Activated naive CD4-positive, alpha-beta T cell treated with anti-CD3 and anti-CD28 coated beads, Interleukin-2, amount 50 U/mL, for 16 hours (primary cell): ENCODE measurements at regions not wholly inside any gene's neighbourhood (a gene's known extent, or its start where the extent isn't known, plus 50 kb on each side); places are given as distances from the start of the nearest gene placed in this dataset.
"Not testable (repeated sequence)": the region's sequence is repeated elsewhere in the genome, so short reads cannot be mapped to it uniquely, and the experiment has no call there.

Source experiments
- DNase-seq: peaks from one replicate; pipeline ENCODE4 v3.0.0-alpha.2; 2020

DNA sequence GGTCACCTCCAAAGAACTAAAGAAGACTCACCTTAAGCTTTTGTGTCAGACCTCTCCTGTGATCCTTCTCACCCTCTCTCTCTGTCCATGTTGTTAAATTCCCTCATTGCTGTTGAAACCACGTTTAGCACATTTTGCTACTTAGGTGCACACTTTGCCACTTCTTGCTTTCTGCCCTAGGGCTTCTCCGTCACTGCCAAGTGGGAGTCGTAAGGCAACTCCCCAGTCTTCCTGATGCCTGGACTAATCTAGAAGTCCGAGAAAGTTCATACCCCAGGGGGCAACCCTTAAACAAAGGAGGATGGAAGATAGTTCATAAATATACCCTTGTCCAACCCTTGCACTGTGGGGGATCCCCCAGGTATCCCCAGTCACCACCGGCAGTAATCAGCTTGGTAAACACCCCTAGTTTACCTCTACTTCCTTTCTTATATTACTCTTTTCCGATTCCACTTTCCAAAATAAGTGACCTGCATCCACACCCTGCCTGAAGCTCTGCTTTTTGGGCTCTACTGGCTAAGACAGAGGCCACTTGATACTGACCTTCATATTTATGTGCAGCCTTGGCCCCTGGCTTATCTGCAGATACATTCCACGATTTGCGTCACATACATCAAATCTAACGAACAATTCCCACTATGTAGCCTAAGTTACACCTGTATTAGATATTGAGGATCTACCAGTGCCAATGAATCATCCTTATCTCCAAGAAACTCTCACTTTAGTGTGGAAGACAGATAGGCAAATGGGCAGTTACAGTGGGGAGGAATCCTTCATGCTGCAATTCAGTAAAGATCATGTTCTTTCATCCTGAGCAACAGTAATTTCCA is 776.2 kb downstream of the RNF144A start:
- DNase-seq, result no peak

DNA sequence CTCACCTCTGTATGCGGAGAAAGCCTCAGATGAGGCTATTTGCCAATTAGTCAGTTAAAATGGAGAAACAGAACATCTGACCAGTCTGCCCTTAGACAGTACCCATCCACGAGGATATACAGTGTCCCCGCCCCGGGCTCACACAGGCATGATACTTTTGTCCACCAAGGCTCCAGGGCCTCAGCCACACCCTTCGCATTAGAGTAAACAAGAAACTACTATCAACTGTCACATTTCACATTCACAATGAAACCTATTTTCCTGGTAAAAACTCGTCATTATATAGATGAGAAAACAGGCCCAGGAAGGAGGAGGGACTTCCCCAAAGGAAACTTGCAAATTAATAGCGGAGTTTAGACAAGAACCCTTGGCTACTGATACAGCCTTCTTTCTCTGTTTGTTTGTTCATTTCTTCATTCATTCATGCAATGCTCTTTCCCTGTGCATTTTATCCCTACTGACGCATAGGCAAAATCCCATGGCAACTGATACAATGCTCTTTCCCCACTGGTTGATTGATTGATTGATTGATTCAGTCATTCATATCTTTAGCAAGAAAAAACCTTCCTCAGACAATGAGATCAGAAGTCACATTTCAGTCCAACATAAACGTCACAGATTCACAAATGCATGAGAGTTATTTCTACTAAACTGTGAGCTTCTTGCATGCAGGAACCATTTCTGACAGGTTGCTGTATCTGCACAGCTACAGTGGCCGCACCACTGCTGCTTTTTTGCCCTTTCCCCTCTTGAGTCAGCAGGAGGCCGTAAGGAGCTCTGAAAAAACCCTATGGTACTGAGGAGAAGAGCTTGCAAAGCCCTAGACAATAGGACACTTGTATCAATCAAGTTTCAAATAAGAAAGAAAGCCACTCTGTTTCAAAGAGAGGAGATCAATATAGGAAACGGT is 777.1 kb downstream of the RNF144A start:
- no peak for DNase-seq

DNA sequence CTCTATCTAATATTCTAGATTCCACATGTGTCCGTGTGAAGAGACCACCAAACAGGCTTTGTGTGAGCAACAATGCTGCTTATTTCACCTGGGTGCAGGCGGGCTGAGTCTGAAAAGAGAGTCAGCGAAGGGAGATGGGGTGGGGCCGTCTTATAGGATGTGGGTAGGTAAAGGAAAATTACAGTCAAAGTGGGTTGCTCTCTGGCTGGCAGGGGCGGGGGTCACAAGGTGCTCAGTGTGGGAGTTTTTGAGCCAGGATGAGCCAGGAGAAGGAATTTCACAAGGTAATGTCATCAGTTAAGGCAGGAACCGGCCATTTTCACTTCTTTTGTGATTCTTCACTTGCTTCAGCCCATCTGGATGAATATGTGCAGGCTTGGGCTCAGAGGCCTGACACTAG is 779.3 kb downstream of the RNF144A start:
- DNase-seq, result not testable (repeated sequence)

DNA sequence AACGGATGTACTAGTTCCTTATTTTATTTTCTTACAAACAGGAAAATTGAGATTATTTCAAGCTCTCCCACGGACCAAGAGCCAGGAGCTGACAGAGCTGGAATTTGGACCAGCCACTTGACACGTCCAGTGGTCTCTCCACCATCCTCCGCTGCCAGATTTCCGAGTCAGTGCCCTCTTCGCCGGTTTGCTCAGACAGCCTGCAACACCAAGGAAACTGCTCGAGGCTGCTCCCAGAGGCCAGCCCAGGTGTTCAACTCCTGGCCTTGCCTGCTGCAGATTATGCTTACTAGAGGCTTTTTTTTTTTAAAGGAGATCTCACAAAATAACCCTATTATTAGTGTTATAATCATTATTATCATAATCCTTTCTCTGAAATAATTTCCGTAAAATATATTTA is 779.8 kb downstream of the RNF144A start:
- DNase-seq, result no peak

DNA sequence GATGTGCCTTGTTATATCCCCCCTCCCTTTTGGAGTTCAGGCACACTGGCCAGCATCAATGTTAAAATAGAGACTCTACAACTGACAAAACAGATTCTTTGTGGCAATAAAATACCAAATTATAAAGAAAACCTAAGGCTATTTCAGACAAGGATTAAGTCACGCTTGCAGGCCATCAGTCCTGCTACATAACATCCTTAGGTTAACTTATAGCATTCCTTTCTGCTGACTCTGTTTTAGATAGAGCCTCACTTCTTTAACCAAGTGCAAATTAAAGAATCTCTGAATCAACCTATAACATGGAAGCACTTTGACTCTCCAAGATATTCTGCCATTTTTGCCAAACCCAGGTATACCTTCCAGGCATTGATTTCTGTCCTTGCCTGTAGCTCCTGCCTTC is 784.6 kb downstream of the RNF144A start:
- DNase-seq, result no peak

DNA sequence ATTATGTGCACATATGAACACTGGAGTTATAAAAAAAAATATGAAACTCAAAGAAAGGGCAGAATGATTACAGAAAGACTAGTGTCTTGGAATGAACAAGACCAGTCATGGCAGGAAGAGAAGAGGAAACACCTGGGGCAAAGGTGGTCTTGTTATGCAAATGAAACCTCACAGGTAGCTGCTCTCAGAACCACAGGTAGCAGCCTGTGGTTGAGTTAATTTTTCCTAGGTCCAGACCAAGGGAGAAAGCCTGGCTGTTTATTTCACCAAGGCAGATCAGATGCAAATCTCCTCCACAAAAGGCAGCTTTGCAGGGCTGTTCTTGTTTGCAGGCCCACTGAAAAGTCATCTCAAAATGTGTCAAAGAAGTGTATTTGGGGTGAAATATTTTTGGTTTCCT is 785.8 kb downstream of the RNF144A start:
- DNase-seq, result no peak

DNA sequence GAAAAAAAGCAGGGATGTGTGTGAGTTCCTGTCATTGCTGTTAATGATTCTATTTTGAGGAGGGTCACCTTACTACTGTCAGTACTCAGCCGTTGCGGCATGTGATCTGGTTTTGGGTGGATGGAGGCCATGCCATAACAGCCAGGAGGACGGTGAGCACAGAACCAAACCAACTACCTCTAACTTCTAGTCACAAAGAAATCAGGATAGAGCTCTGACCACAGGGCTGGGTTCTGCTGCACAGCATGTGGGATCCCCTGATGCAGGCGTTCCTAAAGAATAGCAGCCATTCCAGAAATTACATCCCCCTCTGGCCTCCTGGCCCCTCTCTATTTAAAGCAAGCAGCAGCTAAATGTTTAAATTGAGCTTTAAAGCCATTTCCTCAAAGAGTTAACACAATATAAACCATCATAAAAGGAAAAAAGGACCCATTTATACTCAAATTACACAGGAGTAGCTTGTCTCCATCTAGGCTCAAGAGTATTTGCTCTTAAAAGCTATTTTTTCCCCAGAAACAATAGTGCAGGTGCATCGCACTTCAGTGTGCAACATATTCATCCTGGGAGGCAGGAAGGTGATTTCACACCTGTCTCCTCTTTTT is 786.4 kb downstream of the RNF144A start:
- no peak for DNase-seq

DNA sequence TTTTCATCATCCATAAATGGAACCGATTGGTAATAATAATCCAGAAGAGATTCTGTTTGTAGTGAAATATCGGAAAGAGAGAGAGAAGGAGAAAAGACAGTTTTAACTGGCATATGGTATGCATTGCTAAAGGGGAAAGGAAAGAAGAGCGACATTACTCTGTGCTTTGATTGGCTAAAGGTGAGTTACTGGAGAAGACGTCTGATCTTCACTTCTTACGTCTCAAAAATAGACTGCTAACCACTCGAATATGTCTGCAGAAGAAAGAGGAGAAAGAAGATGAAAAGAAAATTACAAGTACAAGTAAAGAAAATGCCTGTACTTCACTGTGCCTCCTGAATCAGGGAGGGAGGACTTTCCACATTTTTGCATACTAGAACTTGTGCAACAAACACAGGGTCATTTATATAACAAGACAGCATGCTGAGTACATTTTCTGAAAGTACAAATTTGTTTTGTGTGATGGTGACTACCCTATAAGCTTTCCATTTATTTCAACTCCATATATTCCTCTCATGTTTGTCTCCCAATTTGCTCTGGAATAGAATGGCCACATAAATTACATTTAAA is 787.2 kb downstream of the RNF144A start:
- no peak for DNase-seq

DNA sequence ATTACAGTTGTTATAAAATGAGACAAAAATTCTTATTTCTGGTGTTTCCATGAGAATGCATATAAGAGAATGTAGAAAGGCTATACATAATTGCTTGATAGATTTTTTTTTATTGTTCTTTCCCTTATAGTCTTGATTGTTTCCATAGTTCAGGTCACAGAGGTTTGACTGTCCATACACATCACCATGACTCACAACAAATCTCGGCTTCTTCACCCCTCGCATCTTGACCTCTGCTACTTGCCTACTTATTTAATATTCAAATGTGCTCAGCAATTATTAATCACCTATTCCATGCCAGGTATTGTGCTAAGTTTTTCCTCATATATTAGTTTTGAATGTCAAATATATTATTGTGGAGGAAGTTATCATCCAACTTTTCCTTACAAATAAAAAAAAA is 789.6 kb downstream of the RNF144A start:
- no peak for DNase-seq

DNA sequence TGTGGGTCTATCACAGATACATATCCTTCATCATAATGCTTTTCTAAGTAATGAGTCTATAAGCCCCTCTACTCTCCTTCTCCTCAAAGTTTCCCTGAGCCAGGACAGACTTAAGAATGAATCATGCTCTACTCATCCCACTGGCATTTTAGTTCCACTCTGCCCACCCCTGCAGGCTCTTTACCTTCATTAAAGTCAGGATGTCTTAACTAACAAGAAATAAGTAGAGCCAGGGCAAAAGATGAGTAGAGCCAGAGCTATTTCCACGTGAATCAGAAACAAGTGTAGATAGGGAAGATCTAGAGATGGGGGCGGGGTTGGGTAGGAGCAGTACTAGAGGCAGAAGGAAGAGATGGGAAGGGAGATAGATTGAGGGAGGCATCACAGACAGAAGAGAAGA is 790.5 kb downstream of the RNF144A start:
- DNase-seq, result no peak

DNA sequence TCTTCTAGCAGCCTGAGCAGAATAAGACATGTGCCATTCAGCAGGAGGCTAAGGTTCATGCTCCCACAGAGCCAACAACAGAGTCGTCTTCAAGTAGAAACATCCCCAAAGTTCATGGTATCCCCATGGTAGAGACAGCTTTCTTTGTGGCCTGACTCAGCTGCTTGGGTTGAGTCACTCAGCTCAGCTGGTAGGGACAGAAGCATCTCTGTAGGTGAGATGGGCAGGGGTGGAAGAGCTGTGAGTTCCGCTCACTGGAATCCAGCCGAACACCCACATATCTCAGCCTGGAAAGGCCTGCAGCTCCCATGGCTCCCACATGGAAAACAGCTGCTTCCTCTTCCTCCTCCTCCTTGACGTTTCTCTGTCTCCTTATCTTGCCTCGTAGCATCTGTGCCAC is 792.7 kb downstream of the RNF144A start:
- no peak for DNase-seq

DNA sequence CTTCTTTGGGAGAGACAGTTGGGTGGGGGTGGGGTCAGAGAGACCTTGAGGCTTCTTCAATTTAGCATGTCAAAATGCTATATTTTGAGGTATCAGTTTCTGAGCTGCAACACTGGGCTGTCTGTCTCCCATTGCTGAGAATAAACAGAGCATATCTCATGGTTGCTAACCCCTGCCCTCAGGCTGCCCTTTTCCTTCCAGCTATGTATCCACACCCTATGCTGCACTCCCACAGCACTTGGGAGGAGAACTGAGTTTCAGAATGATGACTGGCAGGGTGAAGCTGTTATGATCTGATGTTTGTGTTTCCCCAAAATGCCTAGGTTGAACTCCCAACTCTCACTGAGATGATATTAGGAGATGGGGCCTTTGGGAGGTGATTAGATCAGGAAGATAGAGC is 794.0 kb downstream of the RNF144A start:
- DNase-seq, result no peak

DNA sequence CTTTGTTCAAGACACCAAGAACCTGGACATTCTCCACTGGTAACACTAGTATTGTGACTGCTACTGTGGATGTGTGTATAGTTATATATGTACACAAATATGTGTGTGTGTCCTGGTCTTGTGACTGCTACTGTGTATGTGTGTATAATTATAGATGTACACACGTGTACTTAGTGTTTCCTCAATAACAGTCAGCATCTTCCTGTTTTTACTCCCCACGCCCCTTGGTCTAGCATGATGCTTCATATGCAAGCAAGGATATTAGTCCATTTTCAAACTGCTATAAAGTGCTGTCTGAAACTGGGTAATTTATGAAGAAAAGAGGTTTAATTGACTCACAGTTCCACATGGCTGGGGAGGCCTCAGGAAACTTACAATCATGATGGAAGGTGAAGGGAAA is 802.7 kb downstream of the RNF144A start:
- no peak for DNase-seq

DNA sequence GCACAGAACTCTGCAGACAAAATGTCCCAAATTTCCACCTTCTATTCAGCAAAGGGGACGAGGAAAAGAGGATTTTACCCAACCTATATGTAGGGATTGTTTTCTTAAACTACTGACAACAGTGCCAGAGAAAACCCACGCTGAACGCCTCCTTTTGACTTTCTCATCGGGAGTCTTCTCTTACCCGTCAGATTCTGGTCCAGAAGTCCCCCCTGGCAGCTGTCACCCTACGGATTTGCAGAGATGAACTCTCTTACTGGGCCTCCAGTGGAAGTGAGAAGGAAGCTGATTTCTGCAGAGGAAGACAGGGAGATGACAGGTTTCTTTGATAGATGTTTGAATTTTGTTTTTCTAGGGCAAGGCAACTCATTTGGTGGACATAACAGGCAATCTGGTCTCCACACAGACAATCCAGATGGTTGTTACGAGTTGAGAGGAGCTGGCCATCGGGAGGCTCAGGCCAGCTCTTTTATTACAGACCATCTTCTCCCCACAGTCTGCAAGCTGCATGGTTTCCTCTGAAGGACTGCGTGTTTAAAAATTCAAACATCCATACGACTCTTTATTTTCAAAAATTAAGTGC is 804.3 kb downstream of the RNF144A start:
- no peak for DNase-seq

DNA sequence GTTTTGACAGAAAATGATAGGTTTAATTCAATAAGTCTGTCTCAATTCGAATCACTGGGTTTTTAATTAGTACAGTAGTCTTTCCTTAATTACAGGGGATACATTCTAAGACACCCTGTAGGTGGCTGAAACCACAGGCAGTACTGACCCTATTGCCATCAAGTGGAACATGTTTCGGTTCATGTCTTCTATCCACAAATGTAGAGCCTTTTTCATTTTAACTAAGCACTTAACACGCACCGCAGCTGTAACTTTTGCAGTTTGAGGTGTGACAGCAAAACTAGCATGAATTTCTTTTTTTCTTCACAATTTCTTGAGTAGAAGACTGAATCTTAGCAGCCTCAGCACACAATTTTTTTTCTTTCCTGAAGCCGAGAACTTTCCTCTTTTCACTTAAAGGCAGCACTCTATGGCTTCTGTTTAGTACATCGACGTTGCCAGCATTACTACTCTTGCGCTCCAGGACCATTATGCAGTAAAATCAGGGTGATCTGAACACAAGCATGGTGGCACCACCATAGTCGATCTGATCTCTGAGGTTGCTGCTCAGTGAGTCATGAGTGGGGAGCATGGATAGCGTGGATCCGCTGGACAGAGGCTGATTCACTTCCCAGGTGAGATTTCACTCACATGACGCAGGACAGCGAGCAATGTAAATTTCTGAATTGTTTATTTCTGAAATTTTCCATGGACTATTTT is 805.1 kb downstream of the RNF144A start:
- no peak for DNase-seq

DNA sequence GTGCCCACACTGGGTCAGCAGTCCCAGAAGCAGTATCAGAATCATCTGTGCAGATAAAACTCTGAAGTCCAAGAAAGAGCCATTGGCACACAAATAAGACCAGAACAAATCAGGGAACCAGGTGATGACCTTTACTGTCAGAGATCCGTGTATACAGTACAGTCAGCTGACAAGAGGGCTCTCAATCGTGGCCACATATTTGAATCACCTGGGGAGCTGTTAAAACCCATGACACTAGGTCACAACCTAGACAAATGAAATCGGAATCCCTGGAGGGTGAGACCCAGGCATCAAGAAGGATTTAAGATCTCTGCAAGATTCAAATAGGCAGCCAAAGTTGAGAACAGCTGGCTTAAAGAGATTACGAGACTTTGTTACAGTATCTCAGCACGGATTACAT is 807.1 kb downstream of the RNF144A start:
- no peak for DNase-seq

DNA sequence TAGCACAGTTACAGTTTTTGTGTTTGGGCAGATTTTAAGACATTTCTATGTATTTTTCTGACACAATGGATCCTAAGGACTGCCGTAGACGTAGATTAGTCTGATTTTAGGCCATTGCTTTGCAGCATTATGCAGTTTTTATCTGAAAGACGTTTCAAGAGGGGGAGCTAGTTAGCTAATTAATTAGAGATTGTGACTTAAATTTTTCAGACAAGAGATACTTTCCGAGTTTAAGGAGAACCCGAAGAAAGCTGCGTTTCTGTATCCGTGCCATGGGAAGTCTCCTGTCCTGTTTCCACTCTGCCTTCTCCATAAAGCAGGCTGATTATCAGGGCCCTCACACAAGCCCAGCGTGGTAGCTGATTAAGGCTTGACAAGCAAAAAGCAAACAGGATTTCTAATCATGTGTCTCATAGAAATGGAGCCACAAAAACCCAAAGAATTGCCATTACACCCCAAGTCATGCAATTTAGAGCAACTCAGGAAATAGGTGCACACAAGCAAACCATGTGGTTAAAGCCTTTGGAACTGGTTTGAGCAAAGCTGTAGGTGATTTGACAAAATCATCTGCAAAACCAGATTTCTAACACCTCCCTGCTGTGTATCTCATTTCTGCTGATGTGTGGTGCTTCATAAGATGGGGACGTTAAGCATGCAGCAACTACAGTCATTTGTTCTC is 808.1 kb downstream of the RNF144A start:
- no peak for DNase-seq

DNA sequence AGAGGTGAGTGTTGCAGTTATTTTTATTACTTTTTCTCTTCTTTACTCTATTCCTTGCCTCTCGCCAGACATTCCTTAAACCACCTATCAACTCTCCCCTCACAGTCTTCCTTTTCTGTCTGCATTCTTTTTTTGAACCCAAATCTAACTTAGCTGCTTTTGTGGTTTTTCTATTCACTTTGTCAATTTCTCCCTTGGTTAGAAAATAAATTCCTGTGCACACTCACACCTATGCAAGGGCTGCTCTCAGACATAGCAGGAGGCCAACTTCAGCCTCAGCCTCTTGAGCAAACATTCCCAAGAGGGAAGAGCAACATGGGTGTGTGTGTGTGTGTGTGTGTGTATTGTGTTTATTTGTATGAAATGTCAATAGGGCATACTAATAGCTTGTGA is 808.6 kb downstream of the RNF144A start:
- DNase-seq, result no peak

DNA sequence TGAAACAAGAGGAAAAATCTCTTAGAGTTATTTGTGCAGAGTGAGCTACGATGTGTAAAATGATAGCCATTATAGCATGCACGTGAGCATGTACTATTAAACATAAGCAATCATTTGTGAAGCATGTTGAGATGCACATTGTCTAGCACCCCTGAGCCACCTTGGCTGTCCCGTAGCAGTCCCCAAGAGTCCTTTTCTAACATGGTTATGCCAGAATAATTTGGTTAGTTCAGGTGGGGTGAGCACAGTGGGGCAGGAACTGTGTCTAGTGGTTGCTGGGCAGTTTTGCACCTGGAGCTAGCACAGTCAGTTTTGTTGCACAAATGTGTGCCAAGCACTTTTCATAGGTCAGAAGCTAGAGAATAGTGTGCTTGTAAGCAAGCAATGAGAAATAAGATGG is 809.8 kb downstream of the RNF144A start:
- no peak for DNase-seq

DNA sequence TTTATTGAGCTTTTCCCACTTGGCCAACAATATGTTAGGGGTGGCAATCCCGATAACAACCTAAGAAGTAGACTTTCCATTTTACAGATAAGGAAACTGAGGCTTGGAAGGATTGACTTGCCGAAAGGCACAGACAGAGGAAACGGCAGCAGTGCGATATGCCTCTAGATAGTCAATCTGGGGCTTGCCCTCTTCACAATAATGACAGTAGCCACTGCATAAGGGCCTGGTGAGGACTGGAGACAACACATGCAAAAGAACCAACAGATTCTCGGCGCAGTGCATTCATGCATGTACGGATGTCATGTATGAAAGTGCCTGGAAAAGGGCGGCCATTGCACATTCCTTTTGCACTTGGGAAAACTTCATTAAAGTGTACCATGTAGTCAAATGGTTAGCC is 811.2 kb downstream of the RNF144A start:
- DNase-seq, result no peak

DNA sequence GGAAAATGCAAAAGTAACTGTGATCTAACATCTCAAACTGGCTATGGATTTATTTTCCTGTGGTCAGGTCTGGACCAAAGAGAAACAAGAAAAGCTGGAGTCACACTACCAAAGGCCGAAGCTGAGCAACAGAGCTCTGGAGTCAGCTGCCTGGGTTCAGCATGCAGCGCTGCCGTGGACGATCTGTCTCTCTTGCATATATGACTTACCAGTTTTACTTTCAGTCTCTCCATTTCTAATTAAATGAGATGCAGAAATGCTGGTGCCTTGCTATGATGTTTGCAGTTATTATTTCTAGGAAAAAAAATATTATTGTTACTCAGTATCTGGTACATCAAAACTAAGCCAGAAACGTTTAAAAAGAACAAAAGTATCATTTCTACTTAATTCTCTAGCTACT is 813.2 kb downstream of the RNF144A start:
- no peak for DNase-seq

DNA sequence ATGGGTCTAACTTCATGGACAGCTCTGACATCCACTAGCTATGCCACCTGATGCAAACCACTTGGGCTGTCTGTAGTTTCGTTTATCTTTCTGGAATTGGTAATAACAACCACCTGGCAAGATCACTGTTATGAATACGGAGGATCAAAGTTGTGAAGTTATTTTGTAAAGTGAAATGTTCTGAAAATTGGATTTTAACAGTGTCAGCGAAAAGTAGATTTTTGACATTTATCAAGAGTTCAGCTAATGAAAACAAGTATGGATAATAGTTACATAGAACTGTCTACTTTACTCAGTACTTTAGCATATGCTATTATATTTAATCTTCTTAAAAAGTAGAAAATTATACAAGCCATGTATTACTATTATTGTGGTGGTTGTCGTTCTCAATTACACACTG is 813.8 kb downstream of the RNF144A start:
- DNase-seq, result no peak
